Muscle of leg (tissue), 3 donors: ENCODE measurements at regions not wholly inside any gene's neighbourhood (a gene's known extent, or its start where the extent isn't known, plus 50 kb on each side); places are given as distances from the start of the nearest gene placed in this dataset.

Experiments
- DNase-seq: peaks from one replicate; pipeline ENCODE4 v3.0.0; 2013
- H3K27ac ChIP-seq: one replicate; pipeline ENCODE4 v1.5.1; 2013; ENCODE audit warnings: mild to moderate bottlenecking, low read length, control low read depth
- H3K27me3 ChIP-seq: one replicate; pipeline ENCODE4 v1.6.1; 2013; ENCODE audit warnings: low read length; ENCODE audit not compliant: control insufficient read depth, insufficient read depth
- H3K36me3 ChIP-seq: one replicate; pipeline ENCODE4 v1.6.1; 2013; ENCODE audit warnings: low read length; ENCODE audit not compliant: control insufficient read depth, insufficient read depth
- H3K4me1 ChIP-seq: one replicate; pipeline ENCODE4 v1.6.1; 2013; ENCODE audit warnings: low read length; ENCODE audit not compliant: control insufficient read depth, insufficient read depth
- H3K4me3 ChIP-seq: one replicate; pipeline ENCODE4 v1.5.1; 2013; ENCODE audit warnings: low read length, control low read depth
- H3K9me3 ChIP-seq: replicated peaks from 2 replicates; pipeline ENCODE4 v1.6.1; 2013; ENCODE audit warnings: low read depth, low read length; ENCODE audit not compliant: control insufficient read depth
- WGBS: methylation state at CpG from one replicate; pipeline ENCODE4 v1.1.5; 2013; ENCODE audit warnings: missing lambda C conversion rate; ENCODE audit not compliant: insufficient coverage; 5-methylcytosine and 5-hydroxymethylcytosine counted together

DNA sequence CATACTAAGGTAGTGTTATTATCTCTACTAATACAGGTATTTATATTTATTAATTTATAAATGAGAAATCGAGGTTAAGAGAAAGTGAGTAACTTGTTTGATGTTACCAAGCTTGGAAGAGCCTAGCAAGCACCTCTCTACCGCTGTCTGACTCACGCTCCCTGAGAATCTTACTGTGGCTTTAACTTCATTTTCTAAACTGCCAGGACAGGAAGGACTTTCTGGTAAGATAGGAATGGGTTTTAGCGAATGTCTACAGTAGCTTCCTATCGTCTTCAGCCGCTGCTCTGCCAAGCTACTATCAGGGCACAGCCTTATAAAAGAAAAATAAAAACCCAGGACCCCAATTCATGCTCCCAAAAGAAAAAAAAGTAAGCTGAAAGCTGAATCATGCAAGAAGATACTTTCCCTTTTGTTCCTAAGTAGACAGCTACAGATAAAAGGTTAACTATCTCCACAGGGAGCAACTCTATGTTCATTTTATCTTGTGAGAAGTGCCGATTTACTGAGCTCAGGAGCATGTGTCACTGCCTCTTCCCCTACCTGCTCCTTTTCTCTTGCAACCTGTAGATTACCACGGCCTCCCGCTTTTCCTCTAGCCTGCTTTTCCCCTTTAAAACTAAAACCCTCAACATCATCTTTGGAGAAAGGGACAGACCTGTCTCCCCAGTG lies 60.2 kb downstream of the THNSL1 start:
- Histone ChIP-seq H3K27ac (no peak overlapping the region), H3K9me3 (no peaks in the 10 kb centered on the region), H3K36me3 (no peaks in the 10 kb centered on the region), H3K4me1 (peaks cover 2% of the 10 kb centered on the region), H3K27me3 (no peaks in the 10 kb centered on the region), H3K4me3 (no peak overlapping the region)
- WGBS: 60% methylated on average over 2 of the region's 9 CpGs
- no peak for DNase-seq

GRCh38 chr10:25078658-25079431 lies 62.4 kb downstream of the THNSL1 start:
- 80% methylated on average over 2 of the region's 7 CpGs for WGBS
- no peaks in the 10 kb centered on the region for H3K9me3 ChIP-seq
- peaks cover 4% of the 10 kb centered on the region for H3K4me1 ChIP-seq
- no peak for DNase-seq
- H3K27ac ChIP-seq: no peak overlapping the region
- no peaks in the 10 kb centered on the region for H3K36me3 ChIP-seq
- H3K27me3 ChIP-seq: no peaks in the 10 kb centered on the region
- H3K4me3 ChIP-seq: no peak overlapping the region

- Histone ChIP-seq H3K4me3 (no peak overlapping the region), H3K9me3 (no peaks in the 10 kb centered on the region), H3K27me3 (no peaks in the 10 kb centered on the region), H3K36me3 (no peaks in the 10 kb centered on the region), H3K4me1 (peaks cover 4% of the 10 kb centered on the region), H3K27ac (no peak overlapping the region)
- 0% methylated on average over 2 of the region's 9 CpGs for WGBS
- peak; percentile 92 for DNase-seq
These were observed 64.6 kb downstream of the THNSL1 start for GRCh38 chr10:25080880-25081581.

DNA sequence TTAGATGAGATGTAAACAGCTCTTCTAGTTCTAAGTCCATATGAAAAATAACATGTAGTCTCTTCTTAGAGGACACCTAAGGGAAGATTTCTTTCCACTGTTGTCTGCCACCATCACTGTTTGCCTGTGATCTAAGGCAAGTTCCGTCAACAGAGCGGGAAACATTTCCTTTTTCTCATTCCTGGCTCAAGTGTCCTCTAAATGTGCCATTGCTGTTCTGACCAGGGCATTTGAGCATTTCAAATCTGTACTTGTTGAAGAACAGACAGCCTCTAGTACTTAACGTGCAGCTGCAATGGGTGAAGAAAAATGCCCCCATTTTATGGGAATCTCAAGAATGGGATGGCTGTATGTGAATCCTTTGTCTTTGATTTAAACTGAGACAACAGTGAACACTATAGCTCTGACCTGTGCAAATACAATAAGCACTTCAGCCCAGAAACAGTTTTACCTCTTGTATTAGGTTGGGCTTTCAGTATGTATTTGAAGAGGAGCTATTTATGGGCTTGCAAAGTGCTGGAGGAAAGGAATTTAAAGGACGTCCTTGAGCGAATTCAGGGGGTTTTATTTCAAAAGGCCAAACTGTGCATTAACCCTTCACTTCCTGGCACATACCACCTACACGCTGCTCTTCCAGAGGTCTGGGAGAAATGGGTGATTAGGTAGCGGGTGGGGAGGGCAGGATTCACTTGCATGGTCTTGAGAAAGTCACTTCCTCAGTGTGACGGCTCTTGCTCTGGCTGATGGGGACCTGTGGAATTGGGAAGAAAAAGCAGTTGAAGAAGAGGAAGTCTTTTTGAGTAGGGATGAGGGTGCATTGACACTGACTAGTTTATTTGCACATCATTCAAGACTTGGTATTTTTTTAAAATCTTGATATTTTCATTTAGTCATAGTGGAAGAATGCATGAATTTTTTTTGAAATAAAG lies 66.1 kb downstream of the THNSL1 start:
- H3K9me3 ChIP-seq: no peaks in the 10 kb centered on the region
- peaks cover 4% of the 10 kb centered on the region for H3K4me1 ChIP-seq
- 65% methylated on average over 3 of the region's 8 CpGs for WGBS
- no peaks in the 10 kb centered on the region for H3K36me3 ChIP-seq
- H3K4me3 ChIP-seq: no peak overlapping the region
- no peak overlapping the region for H3K27ac ChIP-seq
- DNase-seq: no peak
- no peaks in the 10 kb centered on the region for H3K27me3 ChIP-seq

GRCh38 chr10:25083546-25084111 lies 67.2 kb downstream of the THNSL1 start:
- H3K27ac ChIP-seq: no peak overlapping the region
- WGBS: 64% methylated on average over 10 of the region's 11 CpGs
- H3K9me3 ChIP-seq: no peaks in the 10 kb centered on the region
- peaks cover 4% of the 10 kb centered on the region for H3K4me1 ChIP-seq
- no peak overlapping the region for H3K4me3 ChIP-seq
- no peaks in the 10 kb centered on the region for H3K36me3 ChIP-seq
- H3K27me3 ChIP-seq: no peaks in the 10 kb centered on the region
- no peak for DNase-seq

GRCh38 chr10:25084447-25084846 lies 68.0 kb downstream of the THNSL1 start:
- no peaks in the 10 kb centered on the region for H3K27me3 ChIP-seq
- no CpG with 5 or more reads among the region's 3 CpGs for WGBS
- peaks cover 4% of the 10 kb centered on the region for H3K4me1 ChIP-seq
- no peak for DNase-seq
- H3K9me3 ChIP-seq: no peaks in the 10 kb centered on the region
- no peaks in the 10 kb centered on the region for H3K36me3 ChIP-seq
- no peak overlapping the region for H3K4me3 ChIP-seq
- no peak overlapping the region for H3K27ac ChIP-seq

- no peaks in the 10 kb centered on the region for H3K27me3 ChIP-seq
- H3K9me3 ChIP-seq: peaks cover 9% of the 10 kb centered on the region
- H3K4me1 ChIP-seq: no peaks in the 10 kb centered on the region
These were observed 78.2 kb downstream of the THNSL1 start for GRCh38 chr10:25094590-25094989.

DNA sequence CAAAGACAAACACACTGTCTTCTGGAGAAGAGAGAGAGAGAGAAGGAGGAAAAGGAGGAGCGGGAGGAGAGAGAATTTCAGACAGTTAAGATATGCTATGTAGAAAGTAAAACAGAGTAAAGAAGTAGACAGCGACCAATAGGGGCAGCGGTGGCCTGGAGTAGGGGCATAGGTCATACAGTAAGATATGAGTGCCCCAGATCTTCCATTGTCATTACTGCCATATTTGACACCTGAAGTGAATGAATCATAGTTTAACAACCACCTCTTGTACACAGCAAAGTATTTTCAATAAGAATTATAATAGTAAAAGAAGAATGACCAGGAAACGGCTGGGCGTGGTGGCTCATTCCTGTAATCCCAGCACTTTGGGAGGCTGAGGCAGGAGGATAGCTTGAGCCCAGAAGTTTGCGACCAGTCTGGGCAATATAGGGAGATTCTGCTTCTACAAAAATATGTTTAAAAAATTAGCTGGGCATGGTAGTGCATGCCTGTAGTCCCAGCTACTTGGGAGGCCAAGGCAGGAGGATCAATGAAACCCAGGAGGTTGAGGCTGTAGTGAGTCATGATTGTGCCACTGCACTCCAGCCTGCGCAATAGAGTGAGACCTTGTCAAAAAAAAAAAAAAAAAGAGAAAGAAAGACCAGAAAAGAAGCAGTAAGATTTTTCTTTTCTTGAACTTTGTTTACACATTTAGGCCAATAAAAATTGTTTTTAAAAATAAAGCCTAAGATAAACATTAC lies 77.0 kb upstream of the GPR158 start:
- H3K27me3 ChIP-seq: no peaks in the 10 kb centered on the region
- WGBS: 90% methylated on average over 2 of the region's 7 CpGs

More at GRCh38 chr10:25094590-25094989, 78.2 kb downstream of the THNSL1 start:
- DNase-seq: no peak
- Histone ChIP-seq H3K36me3 (no peaks in the 10 kb centered on the region), H3K27ac (no peak overlapping the region), H3K4me3 (no peak overlapping the region)

GRCh38 chr10:25100141-25100540 lies 74.7 kb upstream of the GPR158 start:
- Histone ChIP-seq H3K9me3 (peaks cover 4% of the 10 kb centered on the region), H3K36me3 (no peaks in the 10 kb centered on the region), H3K4me3 (no peak overlapping the region), H3K27ac (no peak overlapping the region), H3K4me1 (no peaks in the 10 kb centered on the region), H3K27me3 (no peaks in the 10 kb centered on the region)
- DNase-seq: peak; percentile 28
- WGBS: no CpG with 5 or more reads among the region's 3 CpGs

More for the DNA sequence above, 77.0 kb upstream of the GPR158 start:
- Histone ChIP-seq H3K4me3 (no peak overlapping the region), H3K36me3 (no peaks in the 10 kb centered on the region), H3K27ac (no peak overlapping the region), H3K4me1 (no peaks in the 10 kb centered on the region), H3K9me3 (peaks cover 9% of the 10 kb centered on the region)
- no peak for DNase-seq
